DOHH2 (cell line): ENCODE measurements at regions not wholly inside any gene's neighbourhood (a gene's known extent, or its start where the extent isn't known, plus 50 kb on each side); places are given as distances from the start of the nearest gene placed in this dataset.

Experiments
- H3F3A ChIP-seq: fragments of 200-600 bp; sonication (generic), shearing (Covaris generic); 2 replicates; pipeline ENCODE4 v1.6.0; 2016; ENCODE audit warnings: antibody characterized with exemption, mild to moderate bottlenecking; ENCODE audit not compliant: control insufficient read depth, insufficient read depth
- H3K27ac ChIP-seq: fragments of 200-600 bp; sonication (generic); 2 replicates; pipeline ENCODE4 v1.5.1; 2014; ENCODE audit warnings: low read depth, mild to moderate bottlenecking, low read length, moderate library complexity
- H3K27me3 ChIP-seq: fragments of 200-600 bp; sonication (generic); 2 replicates; pipeline ENCODE4 v1.6.1; 2014; ENCODE audit warnings: mild to moderate bottlenecking, low read length, mixed read lengths; ENCODE audit not compliant: control insufficient read depth
- H3K36me3 ChIP-seq: fragments of 200-600 bp; sonication (generic); 2 replicates; pipeline ENCODE4 v1.6.1; 2014; ENCODE audit warnings: mild to moderate bottlenecking, low read length, moderate library complexity, mixed read lengths; ENCODE audit not compliant: control insufficient read depth
- H3K4me1 ChIP-seq: fragments of 200-600 bp; sonication (generic); 2 replicates; pipeline ENCODE4 v1.6.1; 2014; ENCODE audit warnings: mild to moderate bottlenecking, low read length, mixed read lengths; ENCODE audit not compliant: control insufficient read depth
- H3K4me2 ChIP-seq: fragments of 200-600 bp; sonication (generic); 2 replicates; pipeline ENCODE4 v1.6.0; 2014; ENCODE audit warnings: mild to moderate bottlenecking, low read length, moderate library complexity
- H3K4me3 ChIP-seq: fragments of 200-600 bp; sonication (generic); 2 replicates; pipeline ENCODE4 v1.5.1; 2014; ENCODE audit warnings: mild to moderate bottlenecking, low read length, mixed read lengths
- H3K79me2 ChIP-seq: fragments of 200-600 bp; sonication (generic); 2 replicates; pipeline ENCODE4 v1.6.1; 2014; ENCODE audit warnings: mild to moderate bottlenecking, low read length, mixed read lengths; ENCODE audit not compliant: control insufficient read depth
- H3K9me2 ChIP-seq: fragments of 200-600 bp; sonication (generic); replicated peaks from 2 replicates; pipeline ENCODE4 v1.6.1; 2014; ENCODE audit warnings: mild to moderate bottlenecking, low read length, mixed read lengths; ENCODE audit not compliant: control insufficient read depth
- H3K9me3 ChIP-seq: fragments of 200-600 bp; sonication (generic); 2 replicates; pipeline ENCODE4 v1.6.1; 2014; ENCODE audit warnings: antibody characterized with exemption, low read length, mixed read lengths; ENCODE audit not compliant: control insufficient read depth, insufficient read depth
- H4K20me1 ChIP-seq: fragments of 200-600 bp; sonication (generic); 2 replicates; pipeline ENCODE4 v1.6.0; 2014; ENCODE audit warnings: low read depth, mild to moderate bottlenecking, antibody characterized with exemption, low read length, moderate library complexity; ENCODE audit not compliant: control insufficient read depth, insufficient read depth
- EZH2phosphoT487 ChIP-seq: fragments of 200-600 bp; sonication (generic); IDR thresholded peaks from 2 replicates; pipeline ENCODE4 v1.6.1; 2017; ENCODE audit warnings: borderline replicate concordance, mild to moderate bottlenecking, antibody characterized with exemption, low read length, moderate library complexity, mixed read lengths
- TF ChIP-seq, protein P1 (sequence below): fragments of 200-600 bp; sonication (generic); IDR thresholded peaks from one replicate; pipeline ENCODE4 v1.5.1; 2014; ENCODE audit warnings: antibody characterized with exemption, mild to moderate bottlenecking, low read depth, low read length; ENCODE audit not compliant: poor library complexity, severe bottlenecking

DNA sequence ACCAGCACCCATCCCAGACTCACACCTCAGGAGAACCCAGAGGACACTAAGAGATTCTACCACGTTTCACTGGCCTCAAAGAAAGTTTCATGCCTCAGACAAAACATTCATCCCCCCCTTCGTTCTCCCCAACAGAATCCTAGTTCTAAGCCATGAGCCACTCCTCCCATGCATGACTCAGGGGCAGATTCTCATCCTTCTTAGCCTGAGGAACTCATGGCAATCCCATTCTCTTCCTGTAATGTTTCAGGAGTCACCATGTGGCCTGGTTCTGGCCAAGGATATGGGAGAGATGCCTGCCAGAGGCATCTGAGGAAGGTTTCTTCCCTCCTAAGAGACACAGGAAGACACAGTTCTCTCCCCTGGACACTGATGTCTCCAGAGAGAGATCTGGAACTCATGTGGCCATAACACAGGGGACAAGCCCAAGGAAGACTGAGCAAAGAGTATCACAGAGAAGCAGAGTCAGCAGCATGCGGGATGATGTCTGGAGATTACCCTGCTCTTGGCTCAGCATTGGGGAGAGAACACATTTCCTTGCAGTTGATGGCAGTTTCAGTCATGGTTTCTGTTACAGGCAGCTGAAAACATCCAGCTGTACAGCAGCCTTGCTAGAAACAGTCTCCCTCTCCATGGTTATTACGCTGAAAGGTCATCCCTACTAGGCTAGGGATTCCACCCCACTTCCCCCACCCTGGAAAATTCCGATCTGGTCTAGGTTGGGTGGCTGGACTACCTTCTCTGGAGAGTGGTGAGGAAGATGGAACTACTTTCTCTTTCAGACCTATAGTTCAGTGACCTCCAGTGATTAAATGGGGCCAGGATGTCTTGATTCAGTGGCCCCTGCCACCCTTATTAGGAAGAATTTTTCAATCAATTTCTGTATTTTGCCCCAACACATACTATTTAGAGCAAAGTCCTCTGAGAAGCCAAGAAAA, 115.4 kb downstream of the ZNF608 start:
- no peaks in the 10 kb centered on the region for H3K79me2 ChIP-seq
- H3K36me3 ChIP-seq, result peaks cover 8% of the 10 kb centered on the region
- no peak overlapping the region for H3K27ac ChIP-seq
- no peaks in the 10 kb centered on the region; the same call in 1 of the 2 replicates for H3F3A ChIP-seq
- H3K27me3 ChIP-seq, result no peaks in the 10 kb centered on the region
- peaks cover 7% of the 10 kb centered on the region for H3K4me1 ChIP-seq
- no peaks in the 10 kb centered on the region for H3K9me2 ChIP-seq
- H3K4me2 ChIP-seq, result no peak overlapping the region
- TF ChIP-seq, protein P1, sequence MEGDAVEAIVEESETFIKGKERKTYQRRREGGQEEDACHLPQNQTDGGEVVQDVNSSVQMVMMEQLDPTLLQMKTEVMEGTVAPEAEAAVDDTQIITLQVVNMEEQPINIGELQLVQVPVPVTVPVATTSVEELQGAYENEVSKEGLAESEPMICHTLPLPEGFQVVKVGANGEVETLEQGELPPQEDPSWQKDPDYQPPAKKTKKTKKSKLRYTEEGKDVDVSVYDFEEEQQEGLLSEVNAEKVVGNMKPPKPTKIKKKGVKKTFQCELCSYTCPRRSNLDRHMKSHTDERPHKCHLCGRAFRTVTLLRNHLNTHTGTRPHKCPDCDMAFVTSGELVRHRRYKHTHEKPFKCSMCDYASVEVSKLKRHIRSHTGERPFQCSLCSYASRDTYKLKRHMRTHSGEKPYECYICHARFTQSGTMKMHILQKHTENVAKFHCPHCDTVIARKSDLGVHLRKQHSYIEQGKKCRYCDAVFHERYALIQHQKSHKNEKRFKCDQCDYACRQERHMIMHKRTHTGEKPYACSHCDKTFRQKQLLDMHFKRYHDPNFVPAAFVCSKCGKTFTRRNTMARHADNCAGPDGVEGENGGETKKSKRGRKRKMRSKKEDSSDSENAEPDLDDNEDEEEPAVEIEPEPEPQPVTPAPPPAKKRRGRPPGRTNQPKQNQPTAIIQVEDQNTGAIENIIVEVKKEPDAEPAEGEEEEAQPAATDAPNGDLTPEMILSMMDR, result no peak
- TF ChIP-seq EZH2phosphoT487, result no peak
- no peaks in the 10 kb centered on the region for H3K9me3 ChIP-seq
- no peak overlapping the region for H3K4me3 ChIP-seq
- H4K20me1 ChIP-seq, result no peaks in the 10 kb centered on the region

DNA sequence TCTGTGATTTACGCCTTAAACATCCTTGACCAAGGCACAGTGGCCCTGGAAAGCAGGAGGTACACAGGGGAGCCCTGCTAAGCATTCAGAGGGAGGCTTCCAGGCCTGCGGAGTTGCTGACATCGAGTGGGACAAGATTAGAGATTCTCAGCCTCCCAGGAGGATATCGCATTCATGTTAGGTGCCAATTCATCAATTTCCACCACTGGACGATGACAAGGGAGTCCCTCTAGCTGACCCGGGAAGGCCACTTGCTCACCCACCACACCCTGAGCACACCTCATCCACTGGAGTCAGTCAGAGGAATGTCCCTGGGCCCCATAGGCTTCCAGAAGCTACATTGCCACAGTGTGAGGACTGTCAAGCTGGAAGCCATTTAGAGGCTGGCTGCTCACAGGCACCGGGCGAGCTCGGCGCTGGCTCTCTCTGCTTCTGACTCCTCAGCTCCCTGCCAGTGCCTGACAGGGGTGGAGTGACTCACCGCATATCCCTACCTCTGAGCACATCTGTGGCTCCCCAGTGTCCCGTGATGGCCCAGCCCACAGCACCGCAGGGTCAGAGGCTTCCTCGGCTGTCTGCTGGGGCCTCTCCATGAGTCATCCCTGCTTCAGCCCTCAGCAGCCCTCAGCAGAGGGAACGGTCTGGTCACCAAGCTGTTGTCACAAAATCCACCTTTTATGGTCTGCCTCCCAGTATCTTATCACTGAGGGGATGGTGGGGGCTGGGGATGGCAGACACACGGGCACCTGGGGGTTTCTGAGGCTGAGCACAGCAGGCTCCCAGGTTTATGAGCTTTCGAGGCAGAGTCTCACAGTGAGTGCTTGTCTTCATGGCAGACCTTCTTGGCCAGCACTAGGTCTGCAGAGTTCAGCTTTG, 117.5 kb downstream of the ZNF608 start:
- Histone ChIP-seq H3K27me3 (no peaks in the 10 kb centered on the region), H3F3A (no peaks in the 10 kb centered on the region; the same call in 1 of the 2 replicates), H3K4me1 (peaks cover 7% of the 10 kb centered on the region), H3K9me2 (no peaks in the 10 kb centered on the region), H4K20me1 (no peaks in the 10 kb centered on the region), H3K36me3 (no peaks in the 10 kb centered on the region), H3K4me3 (no peak overlapping the region), H3K4me2 (no peak overlapping the region), H3K79me2 (no peaks in the 10 kb centered on the region), H3K27ac (no peak overlapping the region), H3K9me3 (no peaks in the 10 kb centered on the region)
- no peak for TF ChIP-seq EZH2phosphoT487
- TF ChIP-seq, protein P1, result no peak

DNA sequence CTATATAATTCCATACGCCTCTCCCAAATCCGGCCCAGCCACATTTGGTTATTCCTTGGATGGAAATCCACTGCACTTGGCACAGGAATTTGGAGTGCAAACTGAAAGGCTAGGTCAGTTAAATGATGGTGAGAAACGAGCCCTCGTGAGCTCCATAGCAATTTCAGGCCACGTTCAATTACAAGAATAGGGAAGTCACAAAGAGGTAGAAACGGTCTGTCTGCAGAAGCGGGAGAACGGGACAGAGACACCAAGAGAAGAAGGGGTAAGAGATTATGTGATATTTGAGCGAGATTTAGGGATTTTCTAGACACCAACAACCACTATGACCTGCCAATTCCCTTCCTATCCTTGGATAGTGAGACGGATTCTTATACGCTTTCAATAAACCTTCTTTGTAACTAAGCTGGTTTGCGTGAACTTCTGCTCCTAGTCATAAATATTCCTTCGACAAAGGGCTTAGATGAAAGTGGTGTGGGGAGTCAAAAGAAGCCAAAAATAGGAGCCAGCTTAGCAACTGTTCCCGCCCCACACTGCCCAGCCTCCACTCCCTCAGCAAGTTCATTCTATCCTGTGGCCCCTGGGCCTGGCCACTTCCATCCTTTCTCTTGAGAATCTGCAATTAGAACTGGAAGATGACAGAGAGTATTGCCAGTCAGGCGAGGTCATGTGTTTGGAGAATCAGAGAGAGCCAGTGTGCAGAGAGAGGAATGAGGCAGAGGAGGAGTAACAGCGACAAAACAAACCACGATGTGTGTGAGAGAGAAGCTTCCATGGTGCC, 118.4 kb downstream of the ZNF608 start:
- H3F3A ChIP-seq, result no peaks in the 10 kb centered on the region; the same call in 1 of the 2 replicates
- H4K20me1 ChIP-seq, result no peaks in the 10 kb centered on the region
- H3K27ac ChIP-seq, result no peak overlapping the region
- no peaks in the 10 kb centered on the region for H3K36me3 ChIP-seq
- no peaks in the 10 kb centered on the region for H3K27me3 ChIP-seq
- H3K4me2 ChIP-seq, result no peak overlapping the region
- H3K4me1 ChIP-seq, result peaks cover 7% of the 10 kb centered on the region
- no peak overlapping the region for H3K4me3 ChIP-seq
- no peaks in the 10 kb centered on the region for H3K9me3 ChIP-seq
- no peaks in the 10 kb centered on the region for H3K9me2 ChIP-seq
- TF ChIP-seq, protein P1, result no peak
- TF ChIP-seq EZH2phosphoT487, result no peak
- H3K79me2 ChIP-seq, result no peaks in the 10 kb centered on the region
